OCI-LY1 (cell line): ENCODE measurements at regions not wholly inside any gene's neighbourhood (a gene's known extent, or its start where the extent isn't known, plus 50 kb on each side); places are given as distances from the start of the nearest gene placed in this dataset.
A peak's percentile ranks its signal among the peaks of the same experiment; 100 is the strongest.

Experiments used
- H2AFZ ChIP-seq: fragments of 200-600 bp; sonication (generic), shearing (Covaris generic); 2 replicates; pipeline ENCODE4 v1.6.0; 2014; ENCODE audit warnings: antibody characterized with exemption, mild to moderate bottlenecking, low read length
- H3F3A ChIP-seq: fragments of 200-600 bp; sonication (generic), shearing (Covaris generic); 2 replicates; pipeline ENCODE4 v1.6.0; 2014; ENCODE audit warnings: mild to moderate bottlenecking, antibody characterized with exemption, low read length, moderate library complexity; ENCODE audit not compliant: insufficient read depth
- H3K27ac ChIP-seq: fragments of 200-600 bp; sonication (generic); 2 replicates; pipeline ENCODE4 v1.5.1; 2014; ENCODE audit warnings: low read length, mixed run types, mild to moderate bottlenecking, low read depth; ENCODE audit not compliant: poor library complexity, severe bottlenecking
- H3K27me3 ChIP-seq: fragments of 200-600 bp; sonication (generic); 2 replicates; pipeline ENCODE4 v1.6.0; 2014; ENCODE audit warnings: antibody characterized with exemption, mild to moderate bottlenecking, low read length, moderate library complexity; ENCODE audit not compliant: insufficient read depth
- H3K36me3 ChIP-seq: fragments of 200-600 bp; sonication (generic); 2 replicates; pipeline ENCODE4 v1.6.1; 2014; ENCODE audit warnings: mild to moderate bottlenecking, antibody characterized with exemption, low read length, moderate library complexity, mixed read lengths; ENCODE audit not compliant: insufficient read depth
- H3K4me1 ChIP-seq: fragments of 200-600 bp; sonication (generic); 2 replicates; pipeline ENCODE4 v1.5.1; 2014; ENCODE audit warnings: mild to moderate bottlenecking, low read length, moderate library complexity; ENCODE audit not compliant: insufficient read depth, severe bottlenecking
- H3K4me2 ChIP-seq: fragments of 200-600 bp; sonication (generic), shearing (Covaris generic); 2 replicates; pipeline ENCODE4 v1.6.1; 2014; ENCODE audit warnings: low read length
- H3K4me3 ChIP-seq: fragments of 200-600 bp; sonication (generic); 2 replicates; pipeline ENCODE4 v1.5.1; 2014; ENCODE audit warnings: low read length, low read depth, mild to moderate bottlenecking, mixed read lengths; ENCODE audit not compliant: poor library complexity, severe bottlenecking
- H3K79me2 ChIP-seq: fragments of 200-600 bp; shearing (Covaris generic); 2 replicates; pipeline ENCODE4 v1.6.1; 2016; ENCODE audit warnings: mixed run types, low read length, mixed read lengths; ENCODE audit not compliant: insufficient read depth
- H3K9ac ChIP-seq: fragments of 200-600 bp; sonication (generic), shearing (Covaris generic); 2 replicates; pipeline ENCODE4 v1.6.1; 2014; ENCODE audit warnings: mild to moderate bottlenecking, low read length, mixed read lengths
- H3K9me2 ChIP-seq: fragments of 200-600 bp; sonication (generic), shearing (Covaris generic); 2 replicates; pipeline ENCODE4 v1.6.1; 2014; ENCODE audit warnings: low read depth, mild to moderate bottlenecking, low read length, mixed read lengths
- H3K9me3 ChIP-seq: fragments of 200-600 bp; shearing (Covaris generic); 2 replicates; pipeline ENCODE4 v1.6.1; 2014; ENCODE audit warnings: low read length, mixed read lengths
- H4K20me1 ChIP-seq: fragments of 200-600 bp; sonication (generic), shearing (Covaris generic); 2 replicates; pipeline ENCODE4 v1.6.0; 2016; ENCODE audit warnings: mild to moderate bottlenecking, low read length; ENCODE audit not compliant: insufficient read depth
- EZH2 ChIP-seq: fragments of 200-600 bp; sonication (generic), shearing (Covaris generic); IDR thresholded peaks from 2 replicates; pipeline ENCODE4 v1.8.0; 2017; ENCODE audit warnings: borderline replicate concordance, mixed run types, mild to moderate bottlenecking, antibody characterized with exemption, low read length, moderate library complexity, mixed read lengths
- TF ChIP-seq, protein P1 (sequence below): fragments of 200-600 bp; sonication (generic), shearing (Covaris generic); IDR thresholded peaks from 2 replicates; pipeline ENCODE4 v1.5.1; 2017; ENCODE audit warnings: mild to moderate bottlenecking, antibody characterized with exemption, low read length, moderate library complexity, mixed read lengths

- peak overlapping the region; percentile 11 for H2AFZ ChIP-seq
- H3K4me2 ChIP-seq: peak overlapping the region; percentile 40; the same call in 1 of the 2 replicates
Observed at GRCh38 chr6:87932361-87932760, 115.3 kb upstream of the SPACA1 start.

DNA sequence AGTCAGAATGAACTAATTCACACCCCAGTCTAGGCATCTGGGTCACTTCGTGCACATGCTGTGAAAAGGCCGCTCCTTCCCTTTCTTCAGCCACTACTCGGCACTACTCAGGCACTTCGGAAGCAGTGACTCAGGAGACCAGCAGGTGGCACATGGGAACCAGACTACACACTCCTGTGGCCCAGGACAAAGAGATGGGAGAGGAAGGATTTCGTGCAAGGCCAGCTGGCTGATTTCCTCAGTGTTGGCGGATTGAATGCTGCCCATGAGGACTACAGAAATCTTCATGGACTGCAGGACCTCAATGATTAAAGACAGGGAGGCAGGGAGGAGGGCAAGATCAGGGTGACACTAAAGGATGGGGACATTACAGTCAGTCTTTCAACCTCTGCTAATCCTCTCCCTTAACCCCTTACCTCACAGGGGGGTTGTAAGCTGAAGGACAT, 117.8 kb upstream of the SPACA1 start:
- H3F3A ChIP-seq: no peaks in the 10 kb centered on the region
- peaks cover 83% of the 10 kb centered on the region for H3K4me1 ChIP-seq
- 0 out of 2 replicates have a peak overlapping the region, but pooled peaks have one; percentile 3 for H2AFZ ChIP-seq
- no peaks in the 10 kb centered on the region for H3K27me3 ChIP-seq
- peak overlapping the region; percentile 70 for H3K27ac ChIP-seq
- H3K4me3 ChIP-seq: no peak overlapping the region
- no peaks in the 10 kb centered on the region for H3K79me2 ChIP-seq
- H3K9ac ChIP-seq: peak overlapping the region; percentile 41; the same call in 1 of the 2 replicates
- H4K20me1 ChIP-seq: no peaks in the 10 kb centered on the region
- no peak for TF ChIP-seq EZH2
- TF ChIP-seq, protein P1, sequence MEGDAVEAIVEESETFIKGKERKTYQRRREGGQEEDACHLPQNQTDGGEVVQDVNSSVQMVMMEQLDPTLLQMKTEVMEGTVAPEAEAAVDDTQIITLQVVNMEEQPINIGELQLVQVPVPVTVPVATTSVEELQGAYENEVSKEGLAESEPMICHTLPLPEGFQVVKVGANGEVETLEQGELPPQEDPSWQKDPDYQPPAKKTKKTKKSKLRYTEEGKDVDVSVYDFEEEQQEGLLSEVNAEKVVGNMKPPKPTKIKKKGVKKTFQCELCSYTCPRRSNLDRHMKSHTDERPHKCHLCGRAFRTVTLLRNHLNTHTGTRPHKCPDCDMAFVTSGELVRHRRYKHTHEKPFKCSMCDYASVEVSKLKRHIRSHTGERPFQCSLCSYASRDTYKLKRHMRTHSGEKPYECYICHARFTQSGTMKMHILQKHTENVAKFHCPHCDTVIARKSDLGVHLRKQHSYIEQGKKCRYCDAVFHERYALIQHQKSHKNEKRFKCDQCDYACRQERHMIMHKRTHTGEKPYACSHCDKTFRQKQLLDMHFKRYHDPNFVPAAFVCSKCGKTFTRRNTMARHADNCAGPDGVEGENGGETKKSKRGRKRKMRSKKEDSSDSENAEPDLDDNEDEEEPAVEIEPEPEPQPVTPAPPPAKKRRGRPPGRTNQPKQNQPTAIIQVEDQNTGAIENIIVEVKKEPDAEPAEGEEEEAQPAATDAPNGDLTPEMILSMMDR: peak; percentile 99
- H3K4me2 ChIP-seq: peak overlapping the region; percentile 37; the same call in 1 of the 2 replicates
- no peaks in the 10 kb centered on the region for H3K36me3 ChIP-seq
- H3K9me3 ChIP-seq: no peaks in the 10 kb centered on the region
- H3K9me2 ChIP-seq: no peaks in the 10 kb centered on the region

More at GRCh38 chr6:87932361-87932760, 115.3 kb upstream of the SPACA1 start:
- Histone ChIP-seq H3K9ac (peak overlapping the region; percentile 50), H3K27me3 (no peaks in the 10 kb centered on the region), H3K4me1 (peaks cover 69% of the 10 kb centered on the region), H3K4me3 (no peak overlapping the region), H3F3A (no peaks in the 10 kb centered on the region), H3K9me2 (no peaks in the 10 kb centered on the region), H3K27ac (peak overlapping the region; percentile 83), H3K36me3 (no peaks in the 10 kb centered on the region), H4K20me1 (no peaks in the 10 kb centered on the region), H3K79me2 (no peaks in the 10 kb centered on the region), H3K9me3 (no peaks in the 10 kb centered on the region)
- TF ChIP-seq, protein P1: no peak
- no peak for TF ChIP-seq EZH2

- Histone ChIP-seq H3F3A (peaks cover 10% of the 10 kb centered on the region; the same call in 1 of the 2 replicates), H3K79me2 (no peaks in the 10 kb centered on the region), H3K9me3 (no peaks in the 10 kb centered on the region), H3K4me3 (no peak overlapping the region), H3K36me3 (no peaks in the 10 kb centered on the region), H3K27me3 (no peaks in the 10 kb centered on the region), H2AFZ (no peak overlapping the region), H3K9ac (peak overlapping the region; percentile 57; the same call in 1 of the 2 replicates), H4K20me1 (no peaks in the 10 kb centered on the region), H3K4me2 (no peak overlapping the region), H3K4me1 (peaks cover 93% of the 10 kb centered on the region), H3K27ac (peak overlapping the region; percentile 99), H3K9me2 (no peaks in the 10 kb centered on the region)
- TF ChIP-seq, protein P1: no peak
- TF ChIP-seq EZH2: no peak
Observed at GRCh38 chr6:87926687-87927086, 121.0 kb upstream of the SPACA1 start.
